H1 (cell line): ENCODE measurements at regions not wholly inside any gene's neighbourhood (a gene's known extent, or its start where the extent isn't known, plus 50 kb on each side); places are given as distances from the start of the nearest gene placed in this dataset.

ENCODE experiments used
- CTCF ChIA-PET: fragments of 300-600 bp; sonication (Branson Sonifier 250); formaldehyde crosslinking; loops from one replicate; lab custom pipeline; 2021; ENCODE audit not compliant: partially characterized antibody; lab: Charles Lee
- POLR2A ChIA-PET: fragments of 300-600 bp; sonication (Branson Sonifier 250); formaldehyde crosslinking; loops from one replicate; lab custom pipeline; 2021; ENCODE audit warnings: inconsistent platforms; ENCODE audit not compliant: partially characterized antibody; lab: Charles Lee
- DNase-seq, 2 experiments: peaks; one replicate each; pipeline versions ENCODE4 v3.0.0 to v3.0.0-alpha.2; 2010 to 2022; ENCODE audit warnings: low spot score in 2 of 2, low read depth in 1 of 2, mixed read lengths in 1 of 2
- FAIRE-seq: peaks from 2 replicates; lab custom pipeline; 2011; peaks lifted over from hg19 to GRCh38; lab: Jason Lieb, UNC
- H2AFZ ChIP-seq: 2 replicates; pipeline ENCODE4 v1.8.1; 2012; ENCODE audit warnings: low read length, inconsistent platforms
- H2AK5ac ChIP-seq: 2 replicates; pipeline ENCODE4 v1.6.1; 2013; ENCODE audit warnings: low read depth, low read length
- H2BK120ac ChIP-seq: replicated peaks from 2 replicates; pipeline ENCODE3; 2013; ENCODE audit warnings: low read depth, low read length, inconsistent platforms
- H2BK12ac ChIP-seq: 2 replicates; pipeline ENCODE4 v1.6.1; 2013; ENCODE audit warnings: low read depth, low read length
- H2BK15ac ChIP-seq: 2 replicates; pipeline ENCODE4 v1.6.1; 2013; ENCODE audit warnings: low read length
- H2BK20ac ChIP-seq: 2 replicates; pipeline ENCODE4 v1.6.1; 2013; ENCODE audit warnings: low read length
- H2BK5ac ChIP-seq: 2 replicates; pipeline ENCODE4 v1.6.1; 2013; ENCODE audit warnings: low read depth, low read length
- H3K14ac ChIP-seq: 2 replicates; pipeline ENCODE4 v1.6.1; 2013; ENCODE audit warnings: inconsistent platforms; ENCODE audit not compliant: insufficient read length
- H3K18ac ChIP-seq: 2 replicates; pipeline ENCODE4 v1.6.1; 2013; ENCODE audit warnings: low read length; ENCODE audit errors: extremely low read depth
- H3K23ac ChIP-seq: 2 replicates; pipeline ENCODE4 v1.6.1; 2013; ENCODE audit warnings: inconsistent platforms; ENCODE audit not compliant: insufficient read length
- H3K23me2 ChIP-seq: 2 replicates; pipeline ENCODE4 v1.6.1; 2013; ENCODE audit warnings: low read depth, low read length
- H3K27ac ChIP-seq: 2 replicates; pipeline ENCODE4 v1.6.1; 2011; ENCODE audit warnings: low read depth, low read length, inconsistent platforms
- H3K27me3 ChIP-seq, 4 experiments: replicated peaks in 1 of 4; 1 replicate in 1 of 4; 2 replicates in 3 of 4; pipeline versions ENCODE4 v1.6.1 to v1.8.1; 2011 to 2013; ENCODE audit warnings: low read length in 3 of 4, mild to moderate bottlenecking in 3 of 4, inconsistent platforms in 2 of 4, mixed read lengths in 2 of 4, moderate library complexity in 1 of 4; ENCODE audit not compliant: control insufficient read depth in 3 of 4, insufficient read depth in 3 of 4; ENCODE audit errors: extremely low read depth in 1 of 4
- H3K36me3 ChIP-seq, 4 experiments: 2 replicates each; pipeline versions ENCODE4 v1.6.1 to v1.8.1; 2011 to 2013; ENCODE audit warnings: mild to moderate bottlenecking in 4 of 4, low read length in 3 of 4, moderate library complexity in 2 of 4, control low read depth in 1 of 4, inconsistent platforms in 1 of 4; ENCODE audit not compliant: insufficient read depth in 4 of 4, control insufficient read depth in 2 of 4
- H3K4ac ChIP-seq: replicated peaks from 2 replicates; pipeline ENCODE3; 2013; ENCODE audit warnings: low read length, low read depth, mixed read lengths, inconsistent platforms; ENCODE audit not compliant: insufficient read length
- H3K4me1 ChIP-seq, 4 experiments: replicated peaks in 1 of 4; 1 replicate in 1 of 4; 2 replicates in 3 of 4; pipeline versions ENCODE4 v1.6.1 to v1.8.1; 2011 to 2013; ENCODE audit warnings: low read length in 3 of 4, inconsistent platforms in 2 of 4, mixed read lengths in 1 of 4; ENCODE audit not compliant: insufficient read depth in 4 of 4, control insufficient read depth in 3 of 4
- H3K4me2 ChIP-seq, 2 experiments: 2 replicates each; pipeline versions ENCODE4 v1.6.1 to v1.8.1; 2011 to 2013; ENCODE audit warnings: low read depth in 2 of 2, low read length in 2 of 2, control low read depth in 1 of 2, inconsistent platforms in 1 of 2, mild to moderate bottlenecking in 1 of 2; ENCODE audit not compliant: insufficient read depth in 1 of 2
- H3K4me3 ChIP-seq, 4 experiments: fragments of 200-600, 300-600 bp in 1 of 4; sonication (generic), shearing (Covaris generic), sonication (Bioruptor Twin) in 1 of 4; 2 replicates each; pipeline versions ENCODE4 v1.5.1 to v1.8.1; 2011 to 2016; ENCODE audit warnings: low read length in 4 of 4, low read depth in 3 of 4, control low read depth in 2 of 4, inconsistent platforms in 2 of 4, mild to moderate bottlenecking in 2 of 4, mixed read lengths in 1 of 4, moderate library complexity in 1 of 4; ENCODE audit not compliant: insufficient read depth in 2 of 4; ENCODE audit errors: extremely low read depth in 1 of 4
- H3K56ac ChIP-seq: replicated peaks from 2 replicates; pipeline ENCODE3; 2013; ENCODE audit warnings: low read depth, mild to moderate bottlenecking, mixed read lengths, low read length, inconsistent platforms; ENCODE audit not compliant: insufficient read length
- H3K79me1 ChIP-seq: 2 replicates; pipeline ENCODE4 v1.6.1; 2013; ENCODE audit warnings: low read depth, low read length, control low read depth
- H3K79me2 ChIP-seq, 2 experiments: 2 replicates each; pipeline versions ENCODE4 v1.6.1 to v1.8.1; 2012 to 2013; ENCODE audit warnings: low read length in 2 of 2, mild to moderate bottlenecking in 2 of 2, inconsistent platforms in 1 of 2; ENCODE audit not compliant: insufficient read depth in 2 of 2, control insufficient read depth in 1 of 2
- H3K9ac ChIP-seq, 4 experiments: replicated peaks in 1 of 4; 1 replicate in 1 of 4; 2 replicates in 3 of 4; pipeline versions ENCODE4 v1.6.1 to v1.8.1; 2011 to 2013; ENCODE audit warnings: low read depth in 3 of 4, low read length in 3 of 4, control low read depth in 2 of 4, mild to moderate bottlenecking in 2 of 4, moderate library complexity in 2 of 4, inconsistent platforms in 1 of 4; ENCODE audit errors: extremely low read depth in 1 of 4
- H3K9me3 ChIP-seq, 2 experiments: 2 replicates each; pipeline versions ENCODE4 v1.6.1 to v1.8.1; 2012 to 2013; ENCODE audit warnings: mild to moderate bottlenecking in 2 of 2, moderate library complexity in 2 of 2, control low read depth in 1 of 2, inconsistent platforms in 1 of 2, low read depth in 1 of 2, low read length in 1 of 2, mixed read lengths in 1 of 2; ENCODE audit not compliant: insufficient read depth in 2 of 2
- H4K20me1 ChIP-seq, 2 experiments: replicated peaks in 1 of 2; 2 replicates each; pipeline versions ENCODE3 to v1.8.1; 2011 to 2013; ENCODE audit warnings: inconsistent platforms in 2 of 2, low read length in 2 of 2, mild to moderate bottlenecking in 1 of 2; ENCODE audit not compliant: insufficient read depth in 2 of 2, control insufficient read depth in 1 of 2
- H4K5ac ChIP-seq: 2 replicates; pipeline ENCODE4 v1.6.1; 2013; ENCODE audit warnings: low read length, low read depth, mixed read lengths, inconsistent platforms; ENCODE audit not compliant: insufficient read length
- H4K8ac ChIP-seq: 2 replicates; pipeline ENCODE4 v1.8.0; 2013; ENCODE audit warnings: mild to moderate bottlenecking, moderate library complexity, low read length, inconsistent platforms; ENCODE audit not compliant: insufficient read depth; ENCODE audit errors: extremely low read depth
- H4K91ac ChIP-seq: replicated peaks from 2 replicates; pipeline ENCODE3; 2013; ENCODE audit warnings: low read length, mixed read lengths, inconsistent platforms; ENCODE audit not compliant: insufficient read length
- CEBPB ChIP-seq: IDR thresholded peaks from 2 replicates; pipeline ENCODE4 v1.6.1; 2012; ENCODE audit warnings: low read depth, low read length
- CHD1 ChIP-seq: IDR thresholded peaks from 2 replicates; pipeline ENCODE4 v1.6.1; 2012; ENCODE audit warnings: low read depth, low read length, improper control_type of control experiment
- EGR1 ChIP-seq: IDR thresholded peaks from 2 replicates; pipeline ENCODE4 v1.6.1; 2011; ENCODE audit warnings: low read depth, low read length, borderline replicate concordance
- HDAC2 ChIP-seq, 2 experiments: fragments of 300-600 bp in 1 of 2; sonication (generic) in 1 of 2; IDR thresholded peaks; 2 replicates each; pipeline ENCODE4 v1.6.1; 2011 to 2012; ENCODE audit warnings: low read depth in 2 of 2, low read length in 2 of 2, mild to moderate bottlenecking in 2 of 2, moderate library complexity in 2 of 2, borderline replicate concordance in 1 of 2, inconsistent platforms in 1 of 2
- JUN ChIP-seq: IDR thresholded peaks from 2 replicates; pipeline ENCODE4 v1.6.1; 2011; ENCODE audit warnings: low read depth, mild to moderate bottlenecking, improper control_type of control experiment, low read length
- KDM4A ChIP-seq: IDR thresholded peaks from one replicate; pipeline ENCODE4 v1.7.1; 2012; ENCODE audit warnings: low read depth, mild to moderate bottlenecking, moderate library complexity, low read length, inconsistent platforms; ENCODE audit not compliant: severe bottlenecking
- POLR2A ChIP-seq, 2 experiments: IDR thresholded peaks; 1 replicate in 1 of 2; 2 replicates in 1 of 2; pipeline ENCODE4 v1.6.1; 2011; ENCODE audit warnings: low read depth in 2 of 2, low read length in 2 of 2, mild to moderate bottlenecking in 2 of 2; ENCODE audit errors: control extremely low read depth in 1 of 2
- RFX5 ChIP-seq: IDR thresholded peaks from 2 replicates; pipeline ENCODE4 v1.6.1; 2011; ENCODE audit warnings: low read depth, low read length, improper control_type of control experiment, borderline replicate concordance
- SAP30 ChIP-seq: fragments of 300-600 bp; sonication (generic); IDR thresholded peaks from 2 replicates; pipeline ENCODE4 v1.7.1; 2012; ENCODE audit warnings: low read length, moderate library complexity, mild to moderate bottlenecking, inconsistent platforms; ENCODE audit not compliant: insufficient read depth, insufficient replicate concordance
- SIX5 ChIP-seq: IDR thresholded peaks from 2 replicates; pipeline ENCODE4 v1.6.1; 2011; ENCODE audit warnings: mild to moderate bottlenecking, low read depth, low read length
- SP1 ChIP-seq: IDR thresholded peaks from 2 replicates; pipeline ENCODE4 v1.6.1; 2011; ENCODE audit warnings: low read depth, low read length
- SUZ12 ChIP-seq: fragments of 200-600 bp; sonication (generic); IDR thresholded peaks from 2 replicates; pipeline ENCODE4 v1.6.1; 2012; ENCODE audit warnings: mild to moderate bottlenecking, inconsistent platforms, low read length, moderate library complexity, mixed read lengths
- TAF1 ChIP-seq: IDR thresholded peaks from 2 replicates; pipeline ENCODE4 v1.6.1; 2011; ENCODE audit warnings: mild to moderate bottlenecking, low read depth, low read length
- TCF12 ChIP-seq: IDR thresholded peaks from 2 replicates; pipeline ENCODE4 v1.6.1; 2011; ENCODE audit warnings: low read depth, mild to moderate bottlenecking, low read length
- TEAD4 ChIP-seq: IDR thresholded peaks from 2 replicates; pipeline ENCODE4 v1.6.1; 2012; ENCODE audit warnings: low read depth, low read length, inconsistent platforms, mixed read lengths
- WGBS, 2 experiments: shearing (Covaris generic) in 1 of 2; methylation state at CpG; one replicate each; pipeline versions ENCODE4 v1.1.6 to v1.1.7; 2013 to 2015; ENCODE audit warnings: low lambda C conversion rate in 2 of 2, mixed read lengths in 2 of 2, inconsistent platforms in 1 of 2, low coverage in 1 of 2, missing lambda C conversion rate in 1 of 2; ENCODE audit not compliant: insufficient replicate concordance in 2 of 2, insufficient coverage in 1 of 2, insufficient read length in 1 of 2; ENCODE audit errors: extremely low coverage in 1 of 2, missing lambda C conversion rate in 1 of 2; 5-methylcytosine and 5-hydroxymethylcytosine counted together

- no peaks in the 10 kb centered on the region for H3K36me3 ChIP-seq
- H3K18ac ChIP-seq = no peak overlapping the region; the same call in 1 of the 2 replicates
- peak overlapping the region; percentile 75; the same call in 1 of the 2 replicates for H2BK20ac ChIP-seq
- H3K23ac ChIP-seq = no peak overlapping the region
- no peak overlapping the region for H2BK15ac ChIP-seq
- DNase-seq (no peak), FAIRE-seq (no peak)
- H4K91ac ChIP-seq = no peak overlapping the region
- 87% methylated on average over 2 of the region's 2 CpGs; no CpG with 5 or more reads in 1 of the 2 experiments for WGBS, 2 experiments
- no peak overlapping the region for H2AK5ac ChIP-seq
- H3K4me3 ChIP-seq = no peak overlapping the region
- H4K5ac ChIP-seq = no peak overlapping the region
- H3K4me2 ChIP-seq = no peak overlapping the region
- no peak overlapping the region for H3K56ac ChIP-seq
- H3K27ac ChIP-seq = no peak overlapping the region
- no peaks in the 10 kb centered on the region for H3K9me3 ChIP-seq
- no peak overlapping the region for H2BK120ac ChIP-seq
- no peak overlapping the region for H2AFZ ChIP-seq
- POLR2A ChIA-PET = interaction anchor here (0.9 to 1.0 kb wide), 2 partner anchors 97 to 134 kb away, joined by 3 read pairs; no protein-coding TSS in a partner anchor
- H3K4ac ChIP-seq = no peak overlapping the region
- H2BK5ac ChIP-seq = no peak overlapping the region
- no peak overlapping the region for H3K9ac ChIP-seq
- no peaks in the 10 kb centered on the region for H3K79me1 ChIP-seq
- no peak overlapping the region for H3K14ac ChIP-seq
- CTCF ChIA-PET = interaction anchor here (0.6 to 6.5 kb wide), 20 partner anchors 9 to 204 kb away, joined by 3 to 83 read pairs (median 3); partner anchors contain the start of gene MGAT5B
- no peaks in the 10 kb centered on the region for H4K20me1 ChIP-seq
- no peaks in the 10 kb centered on the region for H3K27me3 ChIP-seq
- H3K4me1 ChIP-seq = peaks cover 0 to 3% (median 0%) of the 10 kb centered on the region in 4 experiments; a peak in 3 of 7 replicates
- H3K79me2 ChIP-seq = no peaks in the 10 kb centered on the region
- H4K8ac ChIP-seq = no peak overlapping the region
- 0 out of 2 replicates have a peak, but pooled peaks cover 2% of the 10 kb centered on the region for H3K23me2 ChIP-seq
- H2BK12ac ChIP-seq = no peak overlapping the region
- TF ChIP-seq JUN = no peak
- TF ChIP-seq CEBPB = no peak
- TF ChIP-seq SAP30 = no peak
- no peak for TF ChIP-seq KDM4A
- no peak for TF ChIP-seq CHD1
- no peak for TF ChIP-seq TAF1
- no peak for TF ChIP-seq SP1
- no peak for TF ChIP-seq POLR2A (IDR thresholded peaks at IDR 0.05; ENCODE audit: control extremely low read depth in 1 of 2, low read depth in 2 of 2, low read length in 2 of 2)
- no peak for TF ChIP-seq SIX5
- TF ChIP-seq TCF12 = no peak
- no peak for TF ChIP-seq SUZ12
- TF ChIP-seq HDAC2 (IDR thresholded peaks at IDR 0.05; ENCODE audit: borderline replicate concordance in 1 of 2, low read depth in 2 of 2, low read length in 2 of 2) = no peak
- no peak for TF ChIP-seq EGR1
- no peak for TF ChIP-seq RFX5
- TF ChIP-seq TEAD4 = no peak
These were observed 74.6 kb upstream of the SEC14L1 start for GRCh38 chr17:77066165-77066564.
